Endothelial cell of umbilical vein (primary cell): ENCODE measurements at regions not wholly inside any gene's neighbourhood (a gene's known extent, or its start where the extent isn't known, plus 50 kb on each side); places are given as distances from the start of the nearest gene placed in this dataset.

Experiments used
- BruUV-seq: library from RNA; stranded (reverse); fragments of 400-500 nt; replicated peaks from 2 replicates; lab custom pipeline; 2021; lab: Mats Ljungman, UMichigan
- CTCF ChIA-PET: fragments of 300-600, 350-600 bp; sonication (Branson Sonifier 250); formaldehyde crosslinking; loops from one replicate; lab custom pipeline; 2021; ENCODE audit warnings: antibody characterized with exemption, inconsistent platforms; lab: Charles Lee
- POLR2A ChIA-PET: fragments of 300-600, 350-600 bp; sonication (Branson Sonifier 250); formaldehyde crosslinking; loops from one replicate; lab custom pipeline; 2021; ENCODE audit warnings: antibody characterized with exemption, inconsistent platforms; lab: Charles Lee
- DNase-seq: peaks from one replicate; pipeline ENCODE4 v3.0.0-alpha.2; 2011; ENCODE audit warnings: low read depth, low spot score
- FAIRE-seq: peaks from 2 replicates; lab custom pipeline; 2011; peaks lifted over from hg19 to GRCh38; lab: Jason Lieb, UNC
- H2AFZ ChIP-seq: 2 replicates; pipeline ENCODE4 v1.6.0; 2012; ENCODE audit warnings: low read depth, low read length, control low read depth, inconsistent platforms
- H3K27ac ChIP-seq: 2 replicates; pipeline ENCODE4 v1.5.1; 2011; ENCODE audit warnings: low read depth, mild to moderate bottlenecking, control low read depth, low read length, moderate library complexity; ENCODE audit not compliant: insufficient read depth
- H3K27me3 ChIP-seq, 2 experiments: 2 replicates each; pipeline versions ENCODE4 v1.6.0 to v1.6.1; 2011; ENCODE audit warnings: low read length in 2 of 2, mixed read lengths in 1 of 2; ENCODE audit not compliant: control insufficient read depth in 2 of 2, insufficient read depth in 2 of 2
- H3K36me3 ChIP-seq, 2 experiments: 2 replicates in 1 of 2; 3 replicates in 1 of 2; pipeline ENCODE4 v1.5.1; 2011; ENCODE audit warnings: low read length in 2 of 2, mild to moderate bottlenecking in 1 of 2, moderate library complexity in 1 of 2; ENCODE audit not compliant: control insufficient read depth in 2 of 2, insufficient read depth in 2 of 2; ENCODE audit errors: extremely low read depth in 1 of 2
- H3K4me1 ChIP-seq: 3 replicates; pipeline ENCODE4 v1.5.1; 2011; ENCODE audit warnings: mild to moderate bottlenecking, low read length; ENCODE audit not compliant: control insufficient read depth, insufficient read depth; ENCODE audit errors: extremely low read depth
- H3K4me2 ChIP-seq: 2 replicates; pipeline ENCODE4 v1.6.1; 2011; ENCODE audit warnings: low read length, control low read depth, mixed read lengths; ENCODE audit not compliant: insufficient read depth
- H3K4me3 ChIP-seq, 3 experiments: fragments of 200-600 bp in 1 of 3; sonication (generic), shearing (Covaris generic) in 1 of 3; replicated peaks in 1 of 3; 2 replicates each; pipeline ENCODE4 v1.5.1; 2011 to 2016; ENCODE audit warnings: control low read depth in 3 of 3, low read length in 3 of 3, mild to moderate bottlenecking in 2 of 3, inconsistent platforms in 1 of 3, low read depth in 1 of 3, moderate library complexity in 1 of 3; ENCODE audit not compliant: insufficient read depth in 1 of 3
- H3K79me2 ChIP-seq: 2 replicates; pipeline ENCODE4 v1.6.0; 2012; ENCODE audit warnings: low read length, inconsistent platforms; ENCODE audit not compliant: control insufficient read depth, insufficient read depth
- H3K9ac ChIP-seq: replicated peaks from 2 replicates; pipeline ENCODE3; 2011; ENCODE audit warnings: low read length, control low read depth; ENCODE audit not compliant: insufficient read depth; ENCODE audit errors: extremely low read depth
- H3K9me1 ChIP-seq: replicated peaks from 3 replicates; pipeline ENCODE4 v1.6.0; 2011; ENCODE audit warnings: mild to moderate bottlenecking, low read length; ENCODE audit not compliant: control insufficient read depth, insufficient read depth; ENCODE audit errors: extremely low read depth
- H3K9me3 ChIP-seq: replicated peaks from 2 replicates; pipeline ENCODE4 v1.5.1; 2012; ENCODE audit warnings: low read length, inconsistent platforms; ENCODE audit not compliant: control insufficient read depth, insufficient read depth
- H4K20me1 ChIP-seq: replicated peaks from 2 replicates; pipeline ENCODE3; 2011; ENCODE audit warnings: mild to moderate bottlenecking, low read length; ENCODE audit not compliant: control insufficient read depth, insufficient read depth; ENCODE audit errors: extremely low read depth
- CTCF ChIP-seq, 2 donors: IDR thresholded peaks; 1 replicate in 1 of 2; 2 replicates in 1 of 2; pipeline ENCODE4 v1.5.1; 2011; ENCODE audit warnings: low read length in 2 of 2, mild to moderate bottlenecking in 2 of 2, moderate library complexity in 2 of 2, control low read depth in 1 of 2, inconsistent platforms in 1 of 2, low read depth in 1 of 2; ENCODE audit not compliant: insufficient read depth in 1 of 2; ENCODE audit errors: extremely low read depth in 1 of 2
- EZH2 ChIP-seq: IDR thresholded peaks from 2 replicates; pipeline ENCODE4 v1.6.1; 2012; ENCODE audit warnings: borderline replicate concordance, low read depth, mild to moderate bottlenecking, moderate library complexity, low read length, inconsistent platforms; ENCODE audit not compliant: severe bottlenecking
- FOS ChIP-seq: IDR thresholded peaks from 2 replicates; pipeline ENCODE4 v1.6.1; 2011; ENCODE audit warnings: mild to moderate bottlenecking, low read length, moderate library complexity, borderline replicate concordance; ENCODE audit not compliant: insufficient read depth
- GATA2 ChIP-seq: IDR thresholded peaks from 2 replicates; pipeline ENCODE4 v1.7.0; 2011; ENCODE audit warnings: low read depth, mild to moderate bottlenecking, moderate library complexity, mixed read lengths, low read length; ENCODE audit not compliant: insufficient read length, insufficient read depth
- JUN ChIP-seq: IDR thresholded peaks from 2 replicates; pipeline ENCODE4 v1.6.1; 2011; ENCODE audit warnings: borderline replicate concordance, low read depth; ENCODE audit not compliant: insufficient read length, insufficient read depth
- POLR2A ChIP-seq: IDR thresholded peaks from 2 replicates; pipeline ENCODE4 v1.6.1; 2012; ENCODE audit warnings: low read depth, mild to moderate bottlenecking, control low read depth, low read length
- POLR2AphosphoS5 ChIP-seq: IDR thresholded peaks from 2 replicates; pipeline ENCODE4 v1.6.1; 2012; ENCODE audit warnings: low read depth, mild to moderate bottlenecking, control low read depth, low read length, moderate library complexity; ENCODE audit not compliant: insufficient read depth
- dilution Hi-C: fragments of 300-500 bp; cut with MboI; formaldehyde crosslinking; loops from one replicate; pipeline ENCODE4 v1.15.0; 2019; ENCODE audit warnings: low sequenced_read_pairs; ENCODE audit not compliant: extremely low pct_ligation_motif_present
- intact Hi-C: fragments of 100-400 bp; cut with micrococcal nuclease; formaldehyde crosslinking; loops from one replicate; pipeline ENCODE4 v1.10.0; 2022
- TF ChIP-seq, protein P1 (sequence below): IDR thresholded peaks from 2 replicates; pipeline ENCODE4 v1.6.1; 2011; ENCODE audit not compliant: insufficient read depth, insufficient read length

- dilution Hi-C loops = no loop called here
- FAIRE-seq = no peak
- Histone ChIP-seq H3K9me3 (no peaks in the 10 kb centered on the region), H3K27me3 (no peaks in the 10 kb centered on the region), H3K27ac (no peak overlapping the region), H3K9me1 (no peaks in the 10 kb centered on the region), H3K79me2 (no peaks in the 10 kb centered on the region), H2AFZ (no peak overlapping the region), H3K4me2 (no peak overlapping the region), H3K4me1 (no peaks in the 10 kb centered on the region), H3K9ac (no peak overlapping the region), H3K4me3 (no peak overlapping the region), H3K36me3 (no peaks in the 10 kb centered on the region), H4K20me1 (no peaks in the 10 kb centered on the region)
- BruUV-seq = no TSS peak
- TF ChIP-seq POLR2A (no peak), POLR2AphosphoS5 (no peak), EZH2 (no peak), FOS (no peak), GATA2 (no peak), JUN (no peak), CTCF (IDR thresholded peaks at IDR 0.05; ENCODE audit: extremely low read depth in 1 of 2, insufficient read depth in 1 of 2, low read depth in 1 of 2, low read length in 2 of 2) (no peak)
- TF ChIP-seq, protein P1, sequence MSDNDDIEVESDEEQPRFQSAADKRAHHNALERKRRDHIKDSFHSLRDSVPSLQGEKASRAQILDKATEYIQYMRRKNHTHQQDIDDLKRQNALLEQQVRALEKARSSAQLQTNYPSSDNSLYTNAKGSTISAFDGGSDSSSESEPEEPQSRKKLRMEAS = no peak
- intact Hi-C loops = loop anchor here (10.0 kb wide), 2 partner anchors 56 to 696 kb away; no protein-coding TSS in a partner anchor
- DNase-seq = no peak
- ChIA-PET POLR2A (no interaction called here), CTCF (no interaction called here)
Measured at GRCh38 chr15:35880896-35881295, 334.9 kb upstream of the DPH6 start.
